HG02642 (cell line): ENCODE measurements at regions not wholly inside any gene's neighbourhood (a gene's known extent, or its start where the extent isn't known, plus 50 kb on each side); places are given as distances from the start of the nearest gene placed in this dataset.
A peak's percentile ranks its signal among the peaks of the same experiment; 100 is the strongest.
"Not testable (repeated sequence)": the region's sequence is repeated elsewhere in the genome, so short reads cannot be mapped to it uniquely, and the experiment has no call there.

ENCODE experiments used
- ATAC-seq: cut with Tn5 transposase; IDR thresholded peaks from one replicate; pipeline ENCODE4 v1.9.1; 2021; ENCODE audit warnings: mild to moderate bottlenecking; ENCODE audit not compliant: unreplicated experiment, poor library complexity

DNA sequence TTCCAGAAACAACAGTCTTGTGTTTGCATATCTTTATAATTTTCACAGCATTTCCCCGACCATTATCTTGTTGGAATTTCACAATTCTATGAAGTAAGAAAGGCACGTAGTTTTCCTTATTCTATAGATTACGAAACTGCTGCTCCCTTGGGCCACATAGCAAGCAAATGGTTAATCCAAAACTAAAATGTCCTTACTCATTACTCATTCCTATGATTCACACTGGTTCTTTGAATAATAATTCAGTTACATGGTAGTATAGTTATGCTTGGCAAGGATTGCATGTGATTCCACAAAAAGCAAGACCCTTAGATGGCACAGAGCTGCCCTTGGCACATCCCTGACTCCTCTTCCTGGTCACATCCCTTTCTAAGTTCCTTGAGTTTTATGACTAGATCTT lies 51.2 kb downstream of the OR13H1 start:
- ATAC-seq = no peak

DNA sequence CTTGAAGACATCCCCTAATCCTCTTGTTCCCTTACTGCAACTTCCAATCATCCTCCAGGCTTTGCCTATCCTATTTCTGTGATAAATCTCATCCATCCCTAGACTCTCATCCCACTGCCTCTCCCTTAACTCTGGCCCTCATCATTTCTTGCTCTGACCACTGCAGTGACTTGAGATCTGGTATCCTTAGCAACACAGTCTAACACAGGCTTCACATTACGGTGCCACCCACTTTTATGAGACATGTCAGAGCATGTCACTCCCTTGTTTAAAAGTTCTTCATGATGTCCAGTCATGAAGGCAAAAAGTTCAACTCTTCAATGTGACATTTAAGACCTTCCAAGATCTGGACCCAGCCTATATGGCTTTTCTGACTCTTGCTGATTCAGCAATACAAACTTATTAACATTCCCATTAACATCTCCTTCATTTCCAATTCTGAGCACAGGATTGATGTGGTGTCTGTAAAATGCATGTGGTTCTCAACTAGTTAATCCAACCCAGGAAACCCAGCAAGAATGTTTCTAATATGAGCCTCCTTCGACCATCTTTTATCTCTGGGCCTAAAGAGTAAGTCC lies 64.0 kb downstream of the OR13H1 start:
- ATAC-seq = no peak

DNA sequence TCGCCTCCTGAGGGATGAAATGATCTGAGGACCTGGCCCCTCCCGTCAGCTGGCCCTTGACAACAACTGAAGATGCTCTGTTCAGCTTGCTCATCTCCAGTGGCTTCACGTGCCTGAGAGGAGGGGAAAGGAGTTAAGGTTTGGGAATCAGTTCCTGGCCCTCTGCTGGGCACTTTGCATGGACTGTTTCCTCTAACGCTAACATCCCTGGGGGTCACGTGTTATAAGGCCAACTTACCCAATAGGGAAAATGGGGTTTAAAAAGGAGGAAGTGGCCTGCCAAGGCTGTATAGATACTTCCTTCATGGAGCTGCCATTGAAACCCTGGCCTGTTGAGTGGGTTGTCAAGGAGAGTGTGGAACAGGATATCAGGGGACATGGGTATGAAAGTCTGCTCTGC lies 65.6 kb downstream of the OR13H1 start:
- no peak for ATAC-seq

DNA sequence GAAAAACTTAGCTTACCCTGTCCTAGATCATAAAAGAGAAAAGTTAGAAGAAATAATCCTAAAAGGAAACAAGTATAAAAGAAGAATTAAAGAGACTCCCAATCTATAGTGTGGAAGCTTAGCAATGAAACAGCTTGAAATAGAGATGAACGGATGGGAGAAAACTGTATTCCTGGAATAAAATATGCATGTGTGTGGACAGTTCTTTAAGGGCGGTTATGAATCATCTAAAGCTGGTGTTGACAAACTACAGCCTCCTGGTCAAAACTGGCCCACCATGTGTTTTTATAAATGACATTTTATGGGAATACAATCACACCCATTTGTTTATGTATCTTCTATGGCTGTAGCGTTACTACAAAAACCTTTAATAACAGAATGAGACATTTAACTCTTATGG lies 69.4 kb downstream of the OR13H1 start:
- no peak for ATAC-seq

DNA sequence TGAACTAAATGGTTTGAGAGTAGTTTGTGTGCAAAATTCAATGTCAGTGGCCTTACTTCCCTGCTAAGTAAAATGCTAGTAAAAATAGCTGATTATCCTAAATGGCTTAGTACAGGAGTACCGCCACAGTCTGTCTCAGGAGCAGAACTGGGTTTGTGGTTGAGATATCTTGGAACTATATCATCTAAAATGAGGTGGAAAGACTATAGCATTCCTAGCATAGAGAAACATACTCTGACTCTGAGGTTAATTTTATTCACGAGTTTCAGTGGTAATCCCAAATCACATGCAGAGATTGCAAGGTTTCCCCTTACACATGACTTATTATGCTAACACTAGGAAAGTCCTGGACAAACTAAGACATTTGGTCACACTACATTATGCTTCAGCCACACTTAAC lies 70.4 kb downstream of the OR13H1 start:
- ATAC-seq = no peak

DNA sequence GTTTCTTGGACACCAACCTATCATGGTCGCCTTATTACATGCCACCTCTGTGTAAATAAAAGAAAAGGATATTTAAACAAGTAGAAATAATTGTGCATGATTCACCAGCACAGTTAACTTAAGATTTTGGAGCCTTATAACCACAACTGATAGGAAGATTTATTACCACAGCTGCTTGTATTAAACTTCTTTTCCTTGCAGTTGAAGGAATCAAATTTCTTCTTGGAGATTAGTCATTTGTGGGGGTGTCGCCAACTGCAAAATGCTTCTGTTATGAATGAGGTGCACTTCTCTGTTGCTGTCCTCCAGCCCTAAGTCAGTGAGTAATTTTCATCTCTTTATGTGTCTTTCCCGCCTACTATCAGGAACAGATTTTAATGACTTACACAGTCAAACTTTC lies 73.3 kb downstream of the OR13H1 start:
- no peak for ATAC-seq

DNA sequence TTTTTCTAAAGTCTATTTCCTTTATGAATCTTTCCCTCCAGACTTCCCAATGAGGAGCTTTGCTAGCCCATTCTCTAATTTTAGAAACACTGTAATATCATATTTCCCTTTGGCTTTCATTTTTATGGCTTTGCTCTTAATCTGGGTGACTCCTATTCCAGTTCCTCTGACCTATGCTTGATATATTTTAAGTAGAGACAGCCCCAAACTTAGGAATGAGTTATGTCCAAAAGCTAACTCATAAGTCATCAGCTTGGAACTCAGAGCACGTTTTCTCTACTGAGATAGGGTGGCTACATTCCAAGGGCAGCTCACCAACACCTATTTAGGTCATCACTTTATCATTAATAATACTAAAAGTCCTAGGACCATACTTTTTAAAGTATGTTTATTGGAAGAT lies 77.8 kb downstream of the OR13H1 start:
- ATAC-seq = no peak

DNA sequence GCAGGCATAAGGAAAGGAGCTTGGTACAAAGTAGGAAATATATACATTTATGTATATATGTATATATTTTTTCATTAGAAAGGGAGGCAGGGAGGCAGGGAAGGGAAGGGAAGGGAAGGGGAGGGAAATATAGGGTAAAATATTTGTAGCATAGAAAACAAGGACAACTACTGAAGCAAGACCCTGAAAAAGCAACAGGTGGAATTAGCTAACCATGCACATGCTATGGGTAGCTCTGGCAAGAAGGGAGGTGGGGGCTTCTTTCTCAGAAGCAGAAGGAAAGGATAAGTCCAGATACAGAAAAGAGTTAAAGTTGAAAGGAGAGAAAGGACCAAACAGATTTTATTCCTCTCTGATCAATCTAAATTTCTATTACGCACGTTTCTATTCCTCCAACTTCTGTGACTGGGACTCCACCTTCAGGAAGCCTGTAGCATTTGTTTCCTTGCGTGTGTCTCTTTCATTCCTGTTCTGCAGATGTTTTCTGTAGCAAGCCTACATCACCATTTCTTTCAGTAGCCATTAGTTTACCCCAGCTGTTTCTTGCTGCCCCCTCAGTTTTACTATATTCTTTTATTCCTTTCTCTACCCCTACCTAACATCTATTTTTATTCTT lies 82.9 kb downstream of the OR13H1 start:
- ATAC-seq = no peak

DNA sequence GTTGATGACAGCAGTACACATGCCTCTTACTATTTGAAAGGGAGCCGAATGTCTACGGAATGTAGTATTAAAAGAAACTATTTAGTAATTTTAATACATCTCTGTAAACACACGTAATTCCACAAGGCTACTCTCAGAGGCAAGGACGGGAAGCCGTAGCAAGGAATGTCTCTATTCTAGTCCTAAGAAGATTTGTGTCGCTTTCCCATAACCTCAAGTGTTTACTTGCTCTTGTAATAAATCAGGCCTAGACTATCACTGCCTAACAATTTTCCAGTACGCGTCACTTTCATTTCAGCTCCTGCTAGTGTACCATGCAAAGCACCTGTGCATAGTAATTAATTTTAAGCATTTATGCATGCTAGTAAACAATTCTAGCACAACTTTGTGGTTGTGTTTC lies 86.7 kb downstream of the OR13H1 start:
- ATAC-seq = no peak

DNA sequence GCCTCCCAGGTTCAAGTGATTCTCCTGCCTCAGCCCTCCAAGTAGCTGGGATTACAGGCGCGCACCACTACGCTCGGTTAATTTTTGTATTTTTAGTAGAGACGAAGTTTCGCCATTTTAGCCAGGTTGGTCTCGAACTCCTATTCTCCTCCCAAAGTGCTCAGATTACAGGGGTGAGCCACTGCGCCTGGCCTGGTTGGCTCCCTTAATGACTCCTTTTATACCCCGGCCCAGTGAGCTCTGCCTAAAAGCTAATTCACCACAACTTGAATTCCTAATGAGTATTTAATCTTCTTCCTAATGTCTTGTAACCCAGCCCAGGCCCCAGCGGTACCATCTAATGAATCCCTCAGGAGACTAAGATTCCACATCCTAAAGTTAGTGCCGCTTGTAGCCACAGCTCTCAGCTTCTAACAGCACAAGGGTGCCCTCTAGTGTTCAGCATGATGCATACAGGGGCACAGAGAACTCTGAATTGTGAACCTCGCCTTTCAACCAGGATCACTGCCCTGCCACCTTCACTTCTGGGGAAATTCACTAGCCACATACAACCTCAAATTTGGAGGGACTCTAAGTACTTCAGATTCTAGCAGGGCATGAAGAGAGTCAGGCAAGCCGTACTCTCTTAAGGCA lies 89.5 kb downstream of the OR13H1 start:
- ATAC-seq = peak; percentile 89

DNA sequence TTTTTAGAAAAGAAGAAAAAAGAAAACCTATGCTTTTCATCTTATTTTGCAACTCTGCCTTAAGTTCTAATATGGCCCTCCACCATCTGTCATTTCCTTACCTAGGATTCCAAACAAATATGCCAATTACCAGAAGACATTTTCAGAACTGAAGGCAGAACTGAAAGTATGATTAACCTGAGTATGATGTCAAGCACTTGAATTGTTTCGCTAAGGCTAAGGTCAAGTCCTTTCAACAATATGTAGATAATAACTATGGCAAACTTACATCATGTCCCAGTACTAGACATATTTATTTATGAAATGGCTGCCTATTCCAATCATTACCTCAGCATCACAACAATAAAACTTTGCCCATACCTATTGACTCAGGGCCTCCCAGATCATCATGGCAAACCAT lies 91.0 kb downstream of the OR13H1 start:
- no peak for ATAC-seq

DNA sequence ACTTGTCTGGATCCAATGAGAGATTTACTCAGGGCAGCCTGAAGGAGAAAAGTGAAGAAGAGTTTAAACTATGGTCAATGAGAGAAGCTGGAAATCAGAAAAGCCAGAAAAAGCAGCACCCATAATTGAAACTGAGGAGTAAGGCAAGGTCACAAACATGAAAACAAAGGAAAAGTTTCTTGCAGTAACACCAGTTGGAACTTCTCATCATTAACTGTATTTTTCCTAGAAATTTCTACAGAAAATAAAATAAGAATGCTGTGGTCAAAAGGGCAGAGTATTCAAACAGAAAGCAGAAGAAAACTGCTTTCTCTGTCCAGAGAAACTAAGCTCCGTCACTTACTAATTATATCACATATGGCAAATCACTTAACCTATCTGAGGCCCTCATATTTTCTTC lies 102.2 kb downstream of the OR13H1 start:
- ATAC-seq = no peak

DNA sequence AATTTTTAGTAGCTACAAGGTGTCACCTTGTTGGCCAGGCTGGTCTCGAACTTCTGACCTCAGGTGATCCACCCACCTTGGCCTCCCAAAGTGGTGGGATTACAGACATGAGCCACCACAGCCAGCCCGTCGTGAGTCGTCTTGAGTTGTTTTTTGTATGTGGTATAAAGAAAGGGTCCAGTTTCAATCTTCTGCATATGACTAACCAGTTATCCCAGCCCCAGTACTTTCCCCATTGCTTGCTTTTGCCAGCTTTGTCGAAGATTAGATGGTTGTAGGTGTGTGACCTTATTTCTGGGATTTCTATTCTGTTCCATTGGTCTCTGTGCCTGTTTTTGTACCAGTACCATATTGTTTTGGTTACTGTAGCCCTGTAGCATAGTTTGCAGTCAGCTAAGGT lies 105.9 kb downstream of the OR13H1 start:
- ATAC-seq = no peak

DNA sequence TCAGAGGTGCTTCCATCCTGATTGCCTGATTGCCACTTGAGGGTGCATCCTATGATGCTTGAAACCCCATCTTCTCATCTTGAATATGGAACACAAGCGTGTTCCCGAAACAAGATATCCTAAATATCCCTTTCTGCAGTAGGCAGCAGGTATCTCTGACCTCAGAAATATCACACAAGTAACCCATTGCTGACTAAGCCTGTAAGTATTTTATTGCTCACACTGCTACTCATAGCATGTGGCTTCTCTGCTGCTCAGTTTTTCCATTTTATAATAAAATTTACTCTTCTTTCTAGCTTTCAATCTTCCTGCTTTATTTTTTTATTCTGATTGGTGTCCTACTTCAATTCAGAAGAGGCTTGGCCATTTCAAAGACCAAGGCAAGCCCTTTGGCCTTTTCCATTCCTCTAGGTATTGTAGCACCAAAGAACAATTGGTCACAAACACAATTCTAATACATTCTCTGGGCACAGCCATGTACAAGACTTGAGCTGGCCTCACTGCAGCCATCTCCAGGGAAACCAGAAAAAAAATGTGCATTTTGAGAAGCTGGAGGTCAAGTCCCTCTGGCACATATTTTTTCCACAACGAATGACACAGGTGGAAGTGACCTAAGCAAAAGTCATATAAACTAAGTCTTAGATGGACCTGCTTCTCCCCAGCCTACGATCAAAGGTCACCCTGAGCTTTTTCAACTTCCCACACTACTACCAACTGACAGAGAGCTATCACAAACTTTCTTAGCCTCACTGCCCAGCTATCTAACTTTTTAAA lies 107.0 kb downstream of the OR13H1 start:
- ATAC-seq = no peak

DNA sequence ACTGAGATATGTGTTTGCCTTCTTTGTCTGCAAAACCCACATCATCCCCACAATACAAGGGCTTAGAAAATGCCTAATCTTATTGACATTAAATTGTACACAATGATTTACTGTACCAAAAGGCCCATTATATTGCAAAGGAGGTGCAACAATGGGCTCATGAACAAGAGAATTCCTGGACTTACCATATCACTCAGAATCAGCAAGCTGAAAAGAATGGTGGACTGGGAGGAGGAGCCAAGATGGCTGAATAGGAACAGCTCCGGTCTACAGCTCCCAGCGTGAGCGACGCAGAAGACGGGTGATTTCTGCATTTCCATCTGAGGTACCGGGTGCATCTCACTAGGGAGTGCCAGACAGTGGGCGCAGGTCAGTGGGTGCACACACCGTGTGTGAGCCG lies 119.9 kb downstream of the OR13H1 start:
- not testable (repeated sequence) for ATAC-seq

DNA sequence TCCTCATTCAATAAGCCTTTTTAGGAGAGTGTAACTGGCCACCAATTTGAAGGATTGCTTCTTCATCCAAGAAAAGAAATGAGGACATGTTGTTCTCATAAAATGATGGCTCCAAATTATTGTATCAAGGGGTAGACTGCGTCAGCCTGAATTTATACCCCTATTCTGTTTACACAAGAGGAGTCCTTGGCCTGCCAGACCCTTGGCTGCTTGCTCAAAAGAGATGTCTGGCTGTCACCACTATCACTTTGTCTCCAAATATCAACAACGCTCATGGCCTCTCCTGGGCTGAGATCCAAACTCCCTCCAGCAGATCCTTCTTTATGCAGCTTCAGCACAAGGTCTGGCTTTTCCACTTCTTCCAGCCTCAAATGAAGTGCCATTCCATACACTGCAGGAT lies 127.9 kb downstream of the OR13H1 start:
- no peak for ATAC-seq

DNA sequence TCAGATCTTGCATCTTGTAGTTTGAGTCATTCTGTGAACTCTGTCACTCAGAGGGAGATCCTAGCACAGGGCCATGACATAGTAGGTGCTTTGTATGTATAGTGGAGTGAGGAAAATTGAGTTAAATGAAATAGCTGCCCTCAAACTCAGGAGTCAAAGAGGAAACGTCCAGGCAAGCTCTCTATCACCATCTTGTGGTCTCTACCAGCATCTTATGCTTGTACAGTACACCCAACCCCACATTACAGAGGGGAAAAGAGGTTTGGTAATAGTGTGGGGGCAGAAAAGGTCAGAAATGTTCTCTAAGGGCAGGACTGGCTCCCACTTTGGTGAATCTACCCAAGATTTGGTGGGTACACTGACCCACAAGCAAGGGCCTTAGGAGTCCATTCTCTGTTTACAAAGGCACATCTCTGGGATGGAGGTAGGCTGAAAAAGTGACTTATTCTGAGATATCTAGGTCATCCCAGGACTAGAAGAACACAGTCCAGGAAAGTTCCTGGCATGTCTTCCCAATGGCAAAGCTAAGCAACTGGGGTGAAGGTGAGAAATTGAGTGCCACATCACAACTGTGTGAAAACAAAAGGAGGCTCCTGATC lies 131.8 kb downstream of the OR13H1 start:
- no peak for ATAC-seq

DNA sequence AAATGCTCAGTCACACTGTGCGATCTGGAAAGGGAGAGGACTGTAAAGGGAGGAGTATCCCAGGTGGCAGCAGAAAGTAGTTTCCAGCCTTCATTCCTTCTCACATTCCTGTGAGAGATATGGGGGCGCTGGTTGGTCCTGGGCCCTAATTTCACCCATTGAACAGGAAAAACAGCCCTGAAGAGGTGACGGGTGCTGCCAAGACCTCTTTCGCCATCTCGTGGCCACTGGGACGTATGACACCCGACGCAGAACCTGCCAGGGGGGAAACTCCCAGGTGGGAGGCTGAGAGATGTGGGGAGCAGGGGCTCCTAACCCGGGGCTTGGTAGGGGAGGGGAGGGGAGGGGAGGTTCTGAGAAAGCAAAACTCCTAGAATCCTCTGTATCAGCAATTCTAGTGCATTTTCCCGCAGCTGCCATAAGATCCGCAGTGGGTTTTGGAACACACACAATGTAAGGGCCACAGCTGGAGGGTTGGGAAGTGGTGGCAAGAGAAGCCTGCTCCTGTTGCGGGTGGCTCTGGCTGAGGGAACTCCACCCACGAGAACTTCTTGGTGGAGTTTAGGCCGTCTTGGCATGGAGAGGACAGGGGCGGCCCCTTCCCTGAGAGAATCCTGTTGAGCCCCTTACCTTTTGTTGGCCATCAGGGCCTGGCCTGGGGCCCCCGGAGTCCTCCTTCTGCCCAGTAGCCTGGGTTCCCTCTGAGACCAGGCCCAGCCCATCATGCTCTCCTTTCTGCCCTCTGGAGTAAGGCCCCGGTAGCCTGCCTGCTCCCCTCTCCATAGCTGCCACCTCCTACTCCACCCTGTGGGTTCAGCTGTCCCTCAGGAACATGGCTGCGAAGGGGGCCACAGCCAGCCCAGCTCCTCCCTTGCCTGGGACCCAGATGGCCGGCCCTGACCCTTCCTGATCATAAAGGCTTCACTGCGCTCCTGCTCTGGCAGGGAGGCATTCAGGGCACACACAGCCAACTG lies 134.1 kb downstream of the OR13H1 start:
- peak; percentile 87 for ATAC-seq

DNA sequence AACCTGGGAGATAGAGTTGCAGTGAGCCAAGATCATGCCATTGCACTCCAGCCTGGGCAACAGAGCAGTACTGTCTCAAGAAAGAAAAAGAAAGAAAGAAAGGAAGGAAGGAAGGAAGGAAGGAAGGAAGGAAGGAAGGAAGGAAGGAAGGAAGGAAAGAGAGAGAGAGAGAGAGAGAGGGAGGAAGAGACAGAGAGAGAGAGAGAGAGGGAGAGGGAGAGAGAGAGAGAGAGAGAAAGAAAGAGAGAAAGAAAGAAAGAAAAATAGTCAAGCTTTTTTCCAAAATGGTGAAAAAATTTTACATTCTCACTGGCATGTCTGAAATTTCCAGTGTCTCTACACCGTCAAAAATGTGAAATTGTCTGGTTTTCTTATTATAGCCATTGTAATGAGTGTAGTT lies 138.9 kb downstream of the OR13H1 start:
- ATAC-seq = not testable (repeated sequence)

DNA sequence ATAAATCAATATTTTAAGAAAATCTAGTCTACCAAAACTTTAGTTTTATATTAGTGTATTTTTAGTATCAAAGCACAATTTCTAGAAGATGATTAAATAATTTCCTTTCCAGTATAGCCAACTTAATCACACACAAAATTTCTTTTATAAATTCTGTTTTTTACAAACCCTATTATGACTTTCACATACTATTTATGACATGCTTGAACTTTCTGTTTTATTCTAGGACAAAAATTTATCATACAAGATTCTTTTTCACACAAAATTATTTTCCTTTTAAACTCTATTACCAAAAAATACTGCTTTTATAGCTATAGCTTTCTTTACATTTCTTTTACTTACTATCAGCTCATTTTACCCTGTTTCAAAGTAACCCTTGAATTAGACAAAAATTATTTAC lies 149.5 kb downstream of the OR13H1 start:
- no peak for ATAC-seq
